OCI-LY7 (cell line): ENCODE measurements at regions not wholly inside any gene's neighbourhood (a gene's known extent, or its start where the extent isn't known, plus 50 kb on each side); places are given as distances from the start of the nearest gene placed in this dataset.

Source experiments
- BruUV-seq: library from RNA; stranded (reverse); fragments of 400-500 nt; replicated peaks from 2 replicates; lab custom pipeline; 2021; lab: Mats Ljungman, UMichigan
- CTCF ChIA-PET: fragments of 300-600 bp; sonication (Branson Sonifier 250); formaldehyde crosslinking; loops from one replicate; lab custom pipeline; 2022; ENCODE audit warnings: antibody characterized with exemption; ENCODE audit not compliant: unreplicated experiment; lab: Charles Lee
- POLR2A ChIA-PET: fragments of 300-600 bp; sonication (Branson Sonifier 250); formaldehyde crosslinking; loops from one replicate; lab custom pipeline; 2022; ENCODE audit warnings: antibody characterized with exemption; lab: Charles Lee
- DNase-seq: peaks from one replicate; pipeline ENCODE4 v3.0.0-alpha.2; 2015; ENCODE audit warnings: low spot score
- H2AFZ ChIP-seq: fragments of 200-600 bp; sonication (generic), shearing (Covaris generic); 2 replicates; pipeline ENCODE4 v1.6.1; 2014; ENCODE audit warnings: mild to moderate bottlenecking, antibody characterized with exemption, low read length, moderate library complexity
- H3K27ac ChIP-seq: fragments of 200-600 bp; sonication (generic); 2 replicates; pipeline ENCODE4 v1.5.1; 2014; ENCODE audit warnings: mixed run types, low read depth, mild to moderate bottlenecking, moderate library complexity, low read length, inconsistent platforms; ENCODE audit not compliant: poor library complexity, severe bottlenecking
- H3K36me3 ChIP-seq: fragments of 200-600 bp; sonication (generic); 2 replicates; pipeline ENCODE4 v1.6.1; 2014; ENCODE audit warnings: mild to moderate bottlenecking, antibody characterized with exemption, low read length, moderate library complexity, mixed read lengths; ENCODE audit not compliant: insufficient read depth
- H3K4me1 ChIP-seq: fragments of 200-600 bp; sonication (generic); 2 replicates; pipeline ENCODE4 v1.5.1; 2014; ENCODE audit warnings: mild to moderate bottlenecking, low read length; ENCODE audit not compliant: insufficient read depth, poor library complexity, severe bottlenecking
- H3K4me2 ChIP-seq: fragments of 200-600 bp; sonication (generic); 2 replicates; pipeline ENCODE4 v1.6.1; 2014; ENCODE audit warnings: mild to moderate bottlenecking, low read length
- H3K4me3 ChIP-seq: fragments of 200-600 bp; sonication (generic); 2 replicates; pipeline ENCODE4 v1.5.1; 2014; ENCODE audit warnings: mild to moderate bottlenecking, low read depth, low read length; ENCODE audit not compliant: poor library complexity, severe bottlenecking
- H3K79me2 ChIP-seq: fragments of 200-600 bp; sonication (generic); 2 replicates; pipeline ENCODE4 v1.6.1; 2016; ENCODE audit warnings: low read depth, mild to moderate bottlenecking, low read length, moderate library complexity, mixed read lengths; ENCODE audit not compliant: insufficient read depth
- H3K9me2 ChIP-seq: fragments of 200-600 bp; sonication (generic); 2 replicates; pipeline ENCODE4 v1.6.1; 2016; ENCODE audit warnings: mild to moderate bottlenecking, low read length, mixed read lengths; ENCODE audit not compliant: insufficient read depth
- H3K9me3 ChIP-seq: fragments of 200-600 bp; sonication (generic); 2 replicates; pipeline ENCODE4 v1.6.1; 2014; ENCODE audit warnings: mild to moderate bottlenecking, mixed run types, low read length, mixed read lengths
- H4K20me1 ChIP-seq: fragments of 200-600 bp; sonication (generic); 2 replicates; pipeline ENCODE4 v1.6.1; 2014; ENCODE audit warnings: mild to moderate bottlenecking, antibody characterized with exemption, low read length, moderate library complexity, mixed read lengths; ENCODE audit not compliant: insufficient read depth
- CTCF ChIP-seq: fragments of 200-600 bp; sonication (generic); conservative IDR thresholded peaks from 2 replicates; pipeline ENCODE4 v1.5.1; 2014; ENCODE audit warnings: mild to moderate bottlenecking, antibody characterized with exemption, low read length, moderate library complexity, mixed read lengths
- EZH2phosphoT487 ChIP-seq: fragments of 200-600 bp; sonication (generic); IDR thresholded peaks from 2 replicates; pipeline ENCODE4 v1.6.1; 2018; ENCODE audit warnings: low read depth, borderline replicate concordance, mild to moderate bottlenecking, mixed run types, antibody characterized with exemption, low read length, moderate library complexity, mixed read lengths
- intact Hi-C: fragments of 100-400 bp; cut with micrococcal nuclease; formaldehyde crosslinking; loops from one replicate; pipeline ENCODE4 v1.10.0; 2022; ENCODE audit not compliant: unreplicated experiment

DNA sequence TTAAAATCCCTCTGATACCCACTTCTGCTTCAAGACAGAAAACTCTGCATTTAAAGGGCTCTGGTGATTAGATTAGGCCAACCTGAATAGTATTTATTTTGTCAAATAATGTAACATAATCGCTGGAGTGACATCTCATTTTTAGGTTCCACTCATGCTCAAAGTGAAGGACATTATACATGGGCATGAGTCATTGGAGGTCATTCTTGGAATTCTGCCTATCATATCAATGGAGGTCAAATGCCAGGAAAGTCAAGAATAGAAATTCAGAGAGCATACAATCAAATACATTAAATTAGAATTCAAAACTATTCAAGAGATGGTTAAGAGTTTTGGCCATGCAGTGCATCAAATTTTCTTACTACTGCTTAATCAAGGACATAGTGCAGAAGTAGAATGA lies 50.8 kb upstream of the PRSS1 start:
- Histone ChIP-seq H3K4me2 (no peak overlapping the region), H2AFZ (no peak overlapping the region)
- CTCF ChIA-PET = no interaction called here

DNA sequence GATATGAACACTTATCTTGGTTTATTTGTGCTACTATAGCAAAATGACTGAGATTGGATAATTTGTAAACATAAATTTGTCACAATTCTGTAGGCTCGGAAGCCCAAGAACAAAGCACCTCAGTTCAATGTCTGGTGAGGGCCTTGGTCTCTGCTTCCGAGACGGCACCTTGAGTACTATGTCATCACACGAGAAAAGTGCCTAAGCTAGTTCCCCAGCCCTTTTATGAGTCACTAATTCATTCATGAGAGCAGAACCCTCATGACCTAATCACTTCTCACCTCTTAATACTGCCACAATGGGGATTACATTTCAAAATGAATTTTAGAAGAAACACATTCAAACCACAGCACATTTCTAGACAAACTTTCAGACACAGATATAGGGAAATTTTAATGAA lies 52.0 kb upstream of the PRSS1 start:
- H2AFZ ChIP-seq = no peak overlapping the region
- H4K20me1 ChIP-seq = no peaks in the 10 kb centered on the region
- POLR2A ChIA-PET = no interaction called here
- H3K9me2 ChIP-seq = no peaks in the 10 kb centered on the region
- H3K4me3 ChIP-seq = no peak overlapping the region
- BruUV-seq = no TSS peak
- no peaks in the 10 kb centered on the region for H3K4me1 ChIP-seq
- no peaks in the 10 kb centered on the region for H3K36me3 ChIP-seq
- H3K9me3 ChIP-seq = no peaks in the 10 kb centered on the region
- H3K4me2 ChIP-seq = no peak overlapping the region
- TF ChIP-seq EZH2phosphoT487 (no peak), CTCF (no peak)
- CTCF ChIA-PET = no interaction called here
- DNase-seq = no peak
- no peak overlapping the region for H3K27ac ChIP-seq
- no peaks in the 10 kb centered on the region for H3K79me2 ChIP-seq
- intact Hi-C loops = no loop called here

More for the DNA sequence above, 50.8 kb upstream of the PRSS1 start:
- POLR2A ChIA-PET = no interaction called here
- H3K9me2 ChIP-seq = no peaks in the 10 kb centered on the region
- H3K4me1 ChIP-seq = no peaks in the 10 kb centered on the region
- intact Hi-C loops = no loop called here
- H4K20me1 ChIP-seq = no peaks in the 10 kb centered on the region
- H3K4me3 ChIP-seq = no peak overlapping the region
- no peaks in the 10 kb centered on the region for H3K9me3 ChIP-seq
- TF ChIP-seq CTCF (no peak), EZH2phosphoT487 (no peak)
- no peaks in the 10 kb centered on the region for H3K36me3 ChIP-seq
- no peaks in the 10 kb centered on the region for H3K79me2 ChIP-seq
- no TSS peak for BruUV-seq
- DNase-seq = no peak
- no peak overlapping the region for H3K27ac ChIP-seq

- H3K9me3 ChIP-seq = no peaks in the 10 kb centered on the region
- H3K27ac ChIP-seq = no peak overlapping the region
- no peak overlapping the region for H2AFZ ChIP-seq
- intact Hi-C loops = no loop called here
- H3K79me2 ChIP-seq = no peaks in the 10 kb centered on the region
- H3K4me1 ChIP-seq = no peaks in the 10 kb centered on the region
- TF ChIP-seq EZH2phosphoT487 (no peak), CTCF (no peak)
- CTCF ChIA-PET = no interaction called here
- H3K4me2 ChIP-seq = no peak overlapping the region
- no peaks in the 10 kb centered on the region for H3K36me3 ChIP-seq
- POLR2A ChIA-PET = no interaction called here
- no TSS peak for BruUV-seq
- DNase-seq = no peak
- H3K9me2 ChIP-seq = no peaks in the 10 kb centered on the region
- no peaks in the 10 kb centered on the region for H4K20me1 ChIP-seq
- H3K4me3 ChIP-seq = no peak overlapping the region
Observed at GRCh38 chr7:142696456-142697179, 52.7 kb upstream of the PRSS1 start.
